ENCODE measurements at regions not wholly inside any gene's neighbourhood (a gene's known extent, or its start where the extent isn't known, plus 50 kb on each side); places are given as distances from the start of the nearest gene placed in this dataset.

- no peaks in the 10 kb centered on the region for H3K4me1 ChIP-seq (ENCODE audit: control insufficient read depth, extremely low read depth, insufficient read depth, low read length)
- H3K9ac ChIP-seq (ENCODE audit: control insufficient read depth, extremely low read depth, insufficient read depth, low read length): no peak overlapping the region
- no peaks in the 10 kb centered on the region for H3K9me3 ChIP-seq (ENCODE audit: control insufficient read depth, low read depth, low read length)
- no peaks in the 10 kb centered on the region for H3K79me2 ChIP-seq (ENCODE audit: control insufficient read depth, insufficient read depth, low read length)
- no peaks in the 10 kb centered on the region for H3K36me3 ChIP-seq (ENCODE audit: control insufficient read depth in 2 of 2, extremely low read depth in 1 of 2, insufficient read depth in 2 of 2, low read length in 2 of 2)
- no peak overlapping the region for H2AFZ ChIP-seq (ENCODE audit: control insufficient read depth, low read length)
- no peak overlapping the region for H3K27ac ChIP-seq (ENCODE audit: control insufficient read depth, insufficient read depth, low read length)
- TF ChIP-seq EZH2 (IDR thresholded peaks at IDR 0.05; ENCODE audit: low read length): no peak
- TF ChIP-seq, protein P1, sequence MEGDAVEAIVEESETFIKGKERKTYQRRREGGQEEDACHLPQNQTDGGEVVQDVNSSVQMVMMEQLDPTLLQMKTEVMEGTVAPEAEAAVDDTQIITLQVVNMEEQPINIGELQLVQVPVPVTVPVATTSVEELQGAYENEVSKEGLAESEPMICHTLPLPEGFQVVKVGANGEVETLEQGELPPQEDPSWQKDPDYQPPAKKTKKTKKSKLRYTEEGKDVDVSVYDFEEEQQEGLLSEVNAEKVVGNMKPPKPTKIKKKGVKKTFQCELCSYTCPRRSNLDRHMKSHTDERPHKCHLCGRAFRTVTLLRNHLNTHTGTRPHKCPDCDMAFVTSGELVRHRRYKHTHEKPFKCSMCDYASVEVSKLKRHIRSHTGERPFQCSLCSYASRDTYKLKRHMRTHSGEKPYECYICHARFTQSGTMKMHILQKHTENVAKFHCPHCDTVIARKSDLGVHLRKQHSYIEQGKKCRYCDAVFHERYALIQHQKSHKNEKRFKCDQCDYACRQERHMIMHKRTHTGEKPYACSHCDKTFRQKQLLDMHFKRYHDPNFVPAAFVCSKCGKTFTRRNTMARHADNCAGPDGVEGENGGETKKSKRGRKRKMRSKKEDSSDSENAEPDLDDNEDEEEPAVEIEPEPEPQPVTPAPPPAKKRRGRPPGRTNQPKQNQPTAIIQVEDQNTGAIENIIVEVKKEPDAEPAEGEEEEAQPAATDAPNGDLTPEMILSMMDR (optimal IDR thresholded peaks at IDR 0.05 in 1 of 3, IDR thresholded peaks at IDR 0.05 in 1 of 3, conservative IDR thresholded peaks at IDR 0.05 in 1 of 3; ENCODE audit: extremely low read depth in 1 of 3, insufficient read depth in 2 of 3, low read length in 3 of 3): no peak
- H3K9me1 ChIP-seq (ENCODE audit: control insufficient read depth, extremely low read depth, insufficient read depth, low read length): no peaks in the 10 kb centered on the region
- no peak overlapping the region for H3K4me2 ChIP-seq (ENCODE audit: control insufficient read depth, extremely low read depth, insufficient read depth, low read depth, low read length)
- H3K27me3 ChIP-seq (ENCODE audit: control insufficient read depth, extremely low read depth, insufficient read depth, low read length): no peaks in the 10 kb centered on the region
- dilution Hi-C loops (cut with MboI; ENCODE audit: extremely low pct_ligation_motif_present, low sequenced_read_pairs): no loop called here
- H3K4me3 ChIP-seq (ENCODE audit: control insufficient read depth in 2 of 3, extremely low read depth in 1 of 3, insufficient read depth in 2 of 3, low read depth in 1 of 3, low read length in 3 of 3): no peak overlapping the region
- FAIRE-seq (no peak), DNase-seq (ENCODE audit: low read depth, low spot score) (no peak)
- no peaks in the 10 kb centered on the region for H4K20me1 ChIP-seq (ENCODE audit: control insufficient read depth, extremely low read depth, insufficient read depth, low read length)
These were observed 101.0 kb upstream of the IGSF10 start for GRCh38 chr3:151561878-151562277.

DNA sequence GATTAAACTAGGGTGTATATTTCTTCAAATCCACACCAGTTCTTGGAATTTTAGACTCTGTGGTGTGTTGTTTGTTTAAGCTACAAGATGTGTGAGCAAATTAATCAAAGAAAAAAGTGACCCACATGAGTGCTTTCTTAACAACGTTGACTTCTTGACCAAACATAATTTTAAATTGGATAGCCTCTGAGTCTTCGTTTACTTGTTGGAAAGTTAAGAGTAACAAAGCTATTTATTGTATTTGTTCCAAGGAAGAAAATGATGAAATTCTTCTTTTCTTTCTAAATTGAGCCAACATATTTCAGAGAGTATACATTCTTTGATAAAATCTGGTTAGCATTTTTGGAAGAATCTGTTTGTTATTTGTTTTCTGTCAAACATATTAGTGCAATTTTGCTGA, 99.9 kb upstream of the IGSF10 start:
- no peaks in the 10 kb centered on the region for H3K9me3 ChIP-seq (ENCODE audit: control insufficient read depth, low read depth, low read length)
- TF ChIP-seq EZH2 (IDR thresholded peaks at IDR 0.05; ENCODE audit: low read length): no peak
- TF ChIP-seq, protein P1 (optimal IDR thresholded peaks at IDR 0.05 in 1 of 3, IDR thresholded peaks at IDR 0.05 in 1 of 3, conservative IDR thresholded peaks at IDR 0.05 in 1 of 3; ENCODE audit: extremely low read depth in 1 of 3, insufficient read depth in 2 of 3, low read length in 3 of 3): no peak
- no peak overlapping the region for H3K4me3 ChIP-seq (ENCODE audit: control insufficient read depth in 2 of 3, extremely low read depth in 1 of 3, insufficient read depth in 2 of 3, low read depth in 1 of 3, low read length in 3 of 3)
- H3K27ac ChIP-seq (ENCODE audit: control insufficient read depth, insufficient read depth, low read length): no peak overlapping the region
- H3K27me3 ChIP-seq (ENCODE audit: control insufficient read depth, extremely low read depth, insufficient read depth, low read length): no peaks in the 10 kb centered on the region
- DNase-seq (ENCODE audit: low read depth, low spot score) (no peak), FAIRE-seq (no peak)
- no peaks in the 10 kb centered on the region for H4K20me1 ChIP-seq (ENCODE audit: control insufficient read depth, extremely low read depth, insufficient read depth, low read length)
- no peaks in the 10 kb centered on the region for H3K4me1 ChIP-seq (ENCODE audit: control insufficient read depth, extremely low read depth, insufficient read depth, low read length)
- H3K4me2 ChIP-seq (ENCODE audit: control insufficient read depth, extremely low read depth, insufficient read depth, low read depth, low read length): no peak overlapping the region
- dilution Hi-C loops (cut with MboI; ENCODE audit: extremely low pct_ligation_motif_present, low sequenced_read_pairs): no loop called here
- H3K36me3 ChIP-seq (ENCODE audit: control insufficient read depth in 2 of 2, extremely low read depth in 1 of 2, insufficient read depth in 2 of 2, low read length in 2 of 2): no peaks in the 10 kb centered on the region
- no peak overlapping the region for H2AFZ ChIP-seq (ENCODE audit: control insufficient read depth, low read length)
- no peaks in the 10 kb centered on the region for H3K9me1 ChIP-seq (ENCODE audit: control insufficient read depth, extremely low read depth, insufficient read depth, low read length)
- no peak overlapping the region for H3K9ac ChIP-seq (ENCODE audit: control insufficient read depth, extremely low read depth, insufficient read depth, low read length)
- no peaks in the 10 kb centered on the region for H3K79me2 ChIP-seq (ENCODE audit: control insufficient read depth, insufficient read depth, low read length)
